NCI-H2081 (cell line): ENCODE measurements at regions not wholly inside any gene's neighbourhood (a gene's known extent, or its start where the extent isn't known, plus 50 kb on each side); places are given as distances from the start of the nearest gene placed in this dataset.
"Not testable (repeated sequence)": the region's sequence is repeated elsewhere in the genome, so short reads cannot be mapped to it uniquely, and the experiment has no call there.

Experiments used
- DNase-seq, 2 experiments: peaks; one replicate each; lab custom pipeline; 2025; lab: John Stamatoyannopoulos, UW

- DNase-seq: no peak
These were observed 722.2 kb downstream of the TMEM121 start for GRCh38 chr14:106248321-106249192.

GRCh38 chr14:106253995-106254394 is 727.6 kb downstream of the TMEM121 start:
- DNase-seq: not testable (repeated sequence)

- peak in 1 of 2 experiments; percentile 12 for DNase-seq
These were observed 731.2 kb downstream of the TMEM121 start for GRCh38 chr14:106257569-106257994.

DNA sequence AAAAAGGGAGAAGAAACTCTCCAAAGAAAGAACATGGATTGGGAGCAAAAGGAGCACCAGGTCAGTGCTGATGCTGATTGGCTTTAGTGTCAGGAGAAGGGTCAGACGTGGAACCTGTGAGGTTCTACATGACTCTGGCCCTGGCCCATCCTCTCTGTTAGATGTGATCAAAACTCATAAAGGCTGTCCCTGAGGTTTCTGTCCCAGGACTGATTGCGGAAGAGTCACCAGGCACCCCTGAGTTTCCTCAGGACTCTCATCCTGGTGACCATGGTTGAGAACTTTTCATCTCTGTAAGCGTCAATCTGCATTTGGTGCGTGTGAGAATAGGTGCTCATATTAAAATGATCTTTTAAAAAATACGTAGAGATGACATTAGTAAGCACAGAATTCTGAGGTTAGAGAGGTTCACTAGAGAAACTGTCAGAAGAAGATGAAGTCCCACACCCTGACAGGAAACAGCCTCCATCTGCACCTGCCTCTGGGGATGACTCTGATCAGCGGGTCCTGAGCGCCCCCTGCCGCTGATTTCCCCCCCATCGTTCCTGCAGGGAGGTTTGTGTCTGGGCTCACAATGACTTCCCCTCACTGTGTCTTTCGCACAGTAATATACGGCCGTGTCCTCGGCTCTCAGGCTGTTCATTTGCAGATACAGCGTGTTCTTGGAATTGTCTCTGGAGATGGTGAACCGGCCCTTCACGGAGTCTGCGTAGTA is 741.8 kb downstream of the TMEM121 start:
- DNase-seq: peak; percentile 8 to 16

DNA sequence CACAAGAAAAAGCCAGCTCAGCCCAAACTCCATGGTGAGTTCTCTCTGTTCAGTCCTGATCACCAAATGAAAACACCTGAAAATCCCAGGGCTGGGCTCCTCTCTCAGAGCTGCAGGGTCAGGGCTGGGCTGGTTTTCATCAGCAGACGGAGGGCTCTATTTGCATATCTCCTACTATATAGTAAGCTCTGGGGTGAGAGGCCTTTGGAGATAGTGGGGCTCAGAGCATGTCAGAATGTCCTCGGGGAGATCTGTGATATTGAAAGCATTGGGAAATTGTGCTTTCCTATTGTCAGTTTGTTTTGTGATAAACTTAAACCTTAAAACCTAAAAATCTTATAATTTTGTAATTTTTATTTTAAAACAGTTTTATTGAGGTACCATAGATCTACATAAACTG is 742.6 kb downstream of the TMEM121 start:
- DNase-seq: no peak

DNA sequence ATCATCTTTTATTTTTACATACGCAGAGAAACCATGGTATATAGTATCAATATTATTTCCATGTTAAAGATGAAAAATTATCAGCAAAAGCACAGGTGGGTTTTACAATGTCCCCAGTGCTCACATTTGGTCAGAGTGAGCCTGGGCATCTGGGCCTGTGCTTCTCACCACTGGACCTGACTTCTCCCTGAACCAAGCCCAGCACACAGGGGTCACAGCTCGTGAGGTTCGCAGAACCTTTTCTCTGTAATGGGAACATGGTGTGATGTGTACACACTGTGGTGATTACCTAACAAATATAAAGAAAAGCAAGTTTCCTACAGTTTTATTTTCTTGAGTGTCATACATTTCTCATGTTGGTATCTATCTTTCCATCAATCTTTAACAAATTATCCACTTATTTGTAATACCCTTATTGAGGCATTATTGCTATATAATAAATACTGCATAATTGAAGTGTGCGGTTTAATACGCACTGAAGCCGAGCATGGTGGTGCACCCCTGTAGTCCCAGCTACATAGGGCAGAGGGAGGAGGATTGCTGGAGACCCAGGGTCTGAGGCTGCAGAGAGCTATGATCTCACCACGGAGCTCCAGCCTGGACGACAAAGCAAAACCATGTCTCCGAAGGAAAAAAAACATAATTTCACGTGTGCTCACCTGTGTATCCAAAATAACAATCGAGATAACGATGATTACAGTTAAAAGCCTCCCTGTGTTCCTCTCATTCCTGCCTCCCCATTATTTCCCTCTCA is 743.2 kb downstream of the TMEM121 start:
- no peak for DNase-seq

GRCh38 chr14:106270476-106271121 is 744.2 kb downstream of the TMEM121 start:
- DNase-seq: not testable (repeated sequence)

GRCh38 chr14:106276326-106277267 is 750.2 kb downstream of the TMEM121 start:
- no peak for DNase-seq

DNA sequence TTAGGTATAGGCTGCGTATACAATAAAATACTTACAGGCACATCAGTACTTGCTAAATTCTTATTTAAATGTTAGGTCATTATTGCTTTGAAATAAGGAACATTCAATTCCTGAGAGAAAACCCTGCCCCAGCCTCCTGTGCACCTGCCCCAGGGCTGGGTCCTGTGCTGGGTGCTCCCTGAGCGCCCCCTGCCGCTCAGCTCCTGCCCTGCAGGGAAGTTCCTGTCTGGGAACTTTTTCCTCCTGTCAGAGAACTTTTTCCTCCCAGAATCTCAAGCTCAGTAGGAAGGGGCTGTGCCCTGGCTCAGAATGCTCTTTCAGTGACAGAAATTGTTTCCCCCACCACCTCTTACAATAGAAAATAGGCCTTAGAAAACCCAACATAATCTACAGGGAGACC is 751.1 kb downstream of the TMEM121 start:
- no peak for DNase-seq

DNA sequence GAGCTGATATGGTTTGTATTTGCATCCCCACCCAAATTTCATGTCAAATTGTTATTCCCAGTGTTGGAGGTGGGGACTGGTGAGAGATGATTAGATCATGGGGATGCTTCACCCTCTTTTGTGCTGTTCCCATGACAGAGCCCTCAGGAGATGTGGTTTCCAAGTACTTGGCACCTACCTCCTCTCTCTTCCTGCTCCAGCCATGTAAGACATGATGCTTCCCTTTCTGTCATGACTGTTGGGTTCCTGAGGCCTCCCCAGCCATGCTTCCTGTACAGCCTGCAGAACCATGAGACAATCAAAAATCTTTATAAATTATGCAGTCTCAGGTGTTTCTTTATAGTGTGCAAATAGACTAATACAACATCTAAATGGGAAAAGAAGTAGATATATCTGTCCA is 754.5 kb downstream of the TMEM121 start:
- no peak for DNase-seq

DNA sequence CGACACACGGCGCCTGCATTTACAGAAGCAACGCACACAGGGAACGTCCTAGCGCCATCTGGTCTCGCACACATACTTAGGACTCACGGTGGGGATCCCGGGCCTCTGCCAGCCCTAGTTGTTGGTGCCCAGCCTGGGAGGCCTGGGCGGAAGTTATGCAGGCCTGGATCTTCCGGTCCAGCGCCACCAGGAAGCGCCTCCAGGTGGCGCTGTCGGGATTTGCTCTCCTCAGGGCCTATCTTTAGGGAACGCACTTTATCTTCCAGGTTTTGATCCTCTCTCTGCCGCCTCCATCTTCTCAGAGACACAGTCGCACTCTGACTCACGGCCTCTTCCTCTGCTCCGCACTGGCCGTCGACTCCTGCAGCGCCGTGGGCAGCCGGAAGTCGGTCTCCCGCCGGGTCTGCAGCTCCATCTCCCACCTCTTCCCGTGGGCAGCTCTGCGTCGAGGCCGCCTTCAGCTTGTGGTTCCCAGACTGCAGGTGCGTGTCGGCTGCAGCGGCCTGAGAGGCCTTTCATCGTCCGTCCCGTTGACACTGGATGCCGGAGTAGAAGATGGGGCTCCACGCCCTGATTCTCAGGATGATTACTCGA is 760.4 kb downstream of the TMEM121 start:
- no peak for DNase-seq

DNA sequence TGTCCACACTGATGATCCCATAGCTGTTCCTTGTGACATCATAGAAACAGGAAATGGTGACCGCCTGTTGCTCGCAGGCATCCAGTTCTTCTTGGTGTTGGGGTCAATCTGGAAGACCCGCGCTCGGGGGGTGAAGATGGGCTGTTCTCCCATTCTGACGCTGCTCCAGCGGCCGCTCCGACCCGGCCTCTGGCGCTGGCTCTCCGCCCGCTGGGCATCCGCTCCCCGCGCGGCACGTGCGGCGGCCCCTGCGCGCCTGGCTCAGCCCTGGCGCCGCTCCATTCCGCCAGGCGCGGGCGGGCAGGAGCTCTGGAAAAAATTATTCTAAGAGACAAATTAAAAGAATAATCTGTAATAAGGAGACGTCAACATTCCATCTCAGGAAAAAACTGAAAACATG is 761.1 kb downstream of the TMEM121 start:
- DNase-seq: no peak

DNA sequence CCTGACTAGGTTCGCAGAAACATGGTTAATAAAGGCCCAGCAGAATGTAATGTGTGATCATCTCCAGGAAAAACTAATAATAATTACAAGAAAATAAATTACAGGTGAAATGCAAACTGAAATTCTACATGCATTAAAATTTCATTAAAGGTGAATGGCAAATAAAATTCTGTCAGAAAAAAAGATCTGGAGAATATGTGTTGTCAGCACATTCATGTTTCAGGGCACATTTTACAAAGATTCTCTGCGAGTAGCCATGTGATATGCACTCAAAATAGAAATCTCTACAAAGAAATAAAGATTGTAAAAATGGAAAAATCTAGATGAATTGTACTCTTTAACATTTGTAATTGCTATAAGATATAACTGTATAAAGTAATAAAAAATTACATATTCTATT is 765.2 kb downstream of the TMEM121 start:
- no peak for DNase-seq

DNA sequence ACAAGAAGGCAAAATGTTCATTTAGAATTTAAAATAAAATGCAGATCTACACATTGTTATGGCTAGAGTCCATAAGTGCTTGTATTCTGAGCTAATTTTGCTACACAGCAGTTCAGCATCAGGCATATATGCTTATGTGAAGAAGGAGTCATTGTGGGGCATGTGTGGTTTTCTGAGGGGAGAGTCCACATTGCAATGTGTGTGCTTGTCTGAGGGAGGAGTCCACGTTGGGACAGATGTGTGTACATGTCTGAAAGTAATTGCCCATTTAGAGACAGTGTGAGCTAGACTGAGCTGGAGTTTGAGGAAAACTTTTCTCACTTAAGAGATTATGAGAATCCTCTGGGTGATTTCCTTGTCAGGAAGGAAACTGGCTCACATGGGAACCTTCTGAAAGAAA is 767.9 kb downstream of the TMEM121 start:
- DNase-seq: no peak

- not testable (repeated sequence) for DNase-seq
These were observed 774.6 kb downstream of the TMEM121 start for GRCh38 chr14:106300951-106301510.

DNA sequence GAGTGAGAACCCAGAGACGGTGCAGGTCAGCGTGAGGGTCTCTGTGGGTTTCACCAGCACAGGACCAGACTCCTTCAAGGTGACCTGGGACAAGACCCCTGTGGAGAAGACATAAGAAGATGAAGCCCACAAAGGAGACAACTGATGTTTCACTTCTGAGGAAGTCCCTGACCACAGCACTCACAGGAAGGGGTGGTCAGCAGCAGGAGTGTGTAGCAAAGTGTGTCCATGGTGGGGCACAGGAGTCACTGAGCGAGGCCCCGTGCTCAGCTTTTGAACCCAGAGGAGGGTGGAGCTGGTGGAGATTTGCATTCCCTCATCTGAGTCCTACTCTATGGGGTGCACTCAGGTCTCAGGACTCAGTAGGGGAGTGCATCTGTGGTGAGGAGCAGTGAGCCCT is 775.2 kb downstream of the TMEM121 start:
- not testable (repeated sequence) for DNase-seq

DNA sequence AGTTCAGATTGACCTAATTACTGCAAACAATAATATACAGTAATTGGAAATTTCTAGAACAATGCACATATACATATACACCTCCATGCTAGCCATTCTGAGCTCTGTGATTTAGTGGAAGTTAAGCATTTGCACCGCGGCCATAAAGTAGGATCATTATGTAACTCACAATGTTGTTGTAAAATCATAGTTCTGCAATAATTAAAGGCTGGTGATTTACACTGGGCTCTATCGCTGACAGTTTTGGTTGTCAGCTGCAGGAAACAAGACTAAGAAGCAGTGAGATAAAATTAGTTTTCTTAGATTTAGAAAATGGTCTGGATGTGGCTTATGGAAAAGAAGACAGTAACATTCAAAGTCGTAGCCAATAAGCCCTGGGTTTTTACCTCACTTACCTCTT is 776.3 kb downstream of the TMEM121 start:
- no peak for DNase-seq

DNA sequence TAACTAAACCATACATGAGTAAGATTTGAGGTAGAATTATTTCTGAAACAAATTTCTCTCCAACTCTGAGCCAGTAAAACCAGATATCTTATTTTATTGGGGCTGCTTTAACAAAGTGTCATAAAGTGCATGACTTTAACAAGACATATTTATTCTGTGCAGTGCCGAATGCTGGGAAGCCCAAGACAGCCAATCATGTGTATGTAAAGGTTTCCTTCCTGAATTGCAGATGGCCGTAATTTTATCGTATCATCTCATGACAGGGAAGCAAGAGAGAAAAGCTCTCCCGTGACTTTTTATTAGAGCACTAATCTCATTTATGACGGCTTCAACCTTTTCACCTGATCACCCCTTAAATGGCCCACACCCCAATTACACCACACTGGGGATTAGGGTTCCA is 777.9 kb downstream of the TMEM121 start:
- no peak for DNase-seq

GRCh38 chr14:106308839-106309389 is 782.5 kb downstream of the TMEM121 start:
- peak in 1 of 2 experiments; percentile 9 for DNase-seq

DNA sequence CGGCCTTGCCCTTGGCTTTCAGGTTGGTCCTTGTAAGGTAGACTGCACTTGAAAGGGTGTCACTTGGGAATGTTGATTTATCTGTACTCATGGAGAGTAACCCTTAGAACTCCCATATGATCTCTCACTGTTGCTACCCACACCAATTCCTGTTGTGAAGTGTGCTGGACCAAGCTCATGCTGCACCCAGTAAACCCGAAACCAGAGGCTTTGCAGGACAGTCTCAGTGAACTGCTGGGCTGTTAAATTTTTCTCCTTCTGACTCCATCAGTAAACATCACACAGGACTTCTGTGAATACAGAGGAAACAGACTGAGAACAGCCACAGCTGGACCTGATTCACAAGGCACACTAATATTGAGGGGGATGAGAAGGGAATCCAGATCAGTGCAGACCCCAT is 783.0 kb downstream of the TMEM121 start:
- no peak for DNase-seq
